ENCODE measurements at regions not wholly inside any gene's neighbourhood (a gene's known extent, or its start where the extent isn't known, plus 50 kb on each side); places are given as distances from the start of the nearest gene placed in this dataset.

GRCh38 chr6:138610816-138611215 lies 111.5 kb upstream of the NHSL1 start:
- ATAC-seq (ENCODE audit: low read depth) = no peak

GRCh38 chr6:138614151-138614550 lies 114.9 kb upstream of the NHSL1 start:
- no peaks in the 10 kb centered on the region for H3K36me3 Mint-ChIP-seq (ENCODE audit: low read depth)
- POLR2A ChIA-PET = no interaction called here
- H3K4me1 Mint-ChIP-seq = no peaks in the 10 kb centered on the region
- intact Hi-C loops (cut with micrococcal nuclease) = no loop called here
- no peak overlapping the region for H3K27ac Mint-ChIP-seq
- CTCF ChIA-PET = no interaction called here
- H3K27me3 Mint-ChIP-seq = peaks cover 4% of the 10 kb centered on the region
- TF ChIP-seq CTCF (IDR thresholded peaks at IDR 0.05) = no peak
- no peak overlapping the region for H3K4me3 Mint-ChIP-seq
- no peaks in the 10 kb centered on the region for H3K9me3 Mint-ChIP-seq
- DNase-seq (no peak), ATAC-seq (ENCODE audit: low read depth) (no peak)

More at GRCh38 chr6:138610816-138611215, 111.5 kb upstream of the NHSL1 start:
- H3K4me1 Mint-ChIP-seq = no peaks in the 10 kb centered on the region
- no peak for TF ChIP-seq CTCF (IDR thresholded peaks at IDR 0.05)
- intact Hi-C loops (cut with micrococcal nuclease) = no loop called here
- CTCF ChIA-PET = no interaction called here
- POLR2A ChIA-PET = no interaction called here
- no peaks in the 10 kb centered on the region for H3K36me3 Mint-ChIP-seq (ENCODE audit: low read depth)
- no peak overlapping the region for H3K4me3 Mint-ChIP-seq
- H3K27me3 Mint-ChIP-seq = peaks cover 10% of the 10 kb centered on the region
- H3K9me3 Mint-ChIP-seq = no peaks in the 10 kb centered on the region
- no peak for DNase-seq
- no peak overlapping the region for H3K27ac Mint-ChIP-seq

GRCh38 chr6:138618168-138618567 lies 118.9 kb upstream of the NHSL1 start:
- TF ChIP-seq CTCF (IDR thresholded peaks at IDR 0.05) = no peak
- no peaks in the 10 kb centered on the region for H3K9me3 Mint-ChIP-seq
- no peaks in the 10 kb centered on the region for H3K4me1 Mint-ChIP-seq
- H3K27ac Mint-ChIP-seq = no peak overlapping the region
- DNase-seq (no peak), ATAC-seq (ENCODE audit: low read depth) (no peak)
- ChIA-PET POLR2A (no interaction called here), CTCF (no interaction called here)
- H3K4me3 Mint-ChIP-seq = no peak overlapping the region
- peaks cover 1% of the 10 kb centered on the region for H3K27me3 Mint-ChIP-seq
- no peaks in the 10 kb centered on the region for H3K36me3 Mint-ChIP-seq (ENCODE audit: low read depth)
- intact Hi-C loops (cut with micrococcal nuclease) = no loop called here

- DNase-seq (no peak), ATAC-seq (ENCODE audit: low read depth) (no peak)
- ChIA-PET CTCF (no interaction called here), POLR2A (no interaction called here)
- Mint-ChIP-seq H3K36me3 (ENCODE audit: low read depth) (no peaks in the 10 kb centered on the region), H3K4me1 (no peaks in the 10 kb centered on the region), H3K27ac (no peak overlapping the region), H3K9me3 (no peaks in the 10 kb centered on the region), H3K4me3 (no peak overlapping the region), H3K27me3 (no peaks in the 10 kb centered on the region)
- no peak for TF ChIP-seq CTCF (IDR thresholded peaks at IDR 0.05)
- intact Hi-C loops (cut with micrococcal nuclease) = no loop called here
Measured at GRCh38 chr6:138620630-138621029, 121.3 kb upstream of the NHSL1 start.

GRCh38 chr6:138622967-138623366 lies 123.7 kb upstream of the NHSL1 start:
- ATAC-seq (ENCODE audit: low read depth) (no peak), DNase-seq (no peak)
- Mint-ChIP-seq H3K4me3 (no peak overlapping the region), H3K36me3 (ENCODE audit: low read depth) (no peaks in the 10 kb centered on the region), H3K9me3 (no peaks in the 10 kb centered on the region), H3K4me1 (no peaks in the 10 kb centered on the region), H3K27ac (no peak overlapping the region), H3K27me3 (peaks cover 3% of the 10 kb centered on the region)
- POLR2A ChIA-PET = no interaction called here
- CTCF ChIA-PET = no interaction called here
- no peak for TF ChIP-seq CTCF (IDR thresholded peaks at IDR 0.05)
- intact Hi-C loops (cut with micrococcal nuclease) = no loop called here

Measured in activated B cell treated with CpG ODN at 0.5 μM for 24 hours (primary cell).